ENCODE measurements at regions not wholly inside any gene's neighbourhood (a gene's known extent, or its start where the extent isn't known, plus 50 kb on each side); places are given as distances from the start of the nearest gene placed in this dataset.
"Not testable (repeated sequence)": the region's sequence is repeated elsewhere in the genome, so short reads cannot be mapped to it uniquely, and the experiment has no call there.

DNA sequence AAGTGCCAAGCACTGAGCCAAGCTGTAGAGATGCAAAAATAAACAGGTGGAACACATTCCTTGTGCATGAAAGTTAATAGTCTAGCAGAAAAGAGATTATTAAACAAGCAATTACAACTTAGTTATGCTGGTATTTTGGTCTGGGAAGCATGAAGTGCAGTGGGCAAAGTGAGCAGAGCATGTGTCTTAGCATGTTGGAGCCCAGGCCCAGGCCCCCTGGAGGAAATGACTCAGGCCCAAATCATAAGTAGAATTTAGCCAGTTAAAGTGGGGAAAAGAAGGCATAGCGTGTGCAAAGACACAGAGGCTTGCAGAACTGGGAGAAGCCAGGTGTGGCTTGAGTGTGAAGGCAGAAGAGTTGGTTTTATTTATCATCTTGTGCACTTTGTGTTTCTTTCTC is 163.8 kb upstream of the ATP11B start:
- no peak for DNase-seq (ENCODE audit: low spot score)

DNA sequence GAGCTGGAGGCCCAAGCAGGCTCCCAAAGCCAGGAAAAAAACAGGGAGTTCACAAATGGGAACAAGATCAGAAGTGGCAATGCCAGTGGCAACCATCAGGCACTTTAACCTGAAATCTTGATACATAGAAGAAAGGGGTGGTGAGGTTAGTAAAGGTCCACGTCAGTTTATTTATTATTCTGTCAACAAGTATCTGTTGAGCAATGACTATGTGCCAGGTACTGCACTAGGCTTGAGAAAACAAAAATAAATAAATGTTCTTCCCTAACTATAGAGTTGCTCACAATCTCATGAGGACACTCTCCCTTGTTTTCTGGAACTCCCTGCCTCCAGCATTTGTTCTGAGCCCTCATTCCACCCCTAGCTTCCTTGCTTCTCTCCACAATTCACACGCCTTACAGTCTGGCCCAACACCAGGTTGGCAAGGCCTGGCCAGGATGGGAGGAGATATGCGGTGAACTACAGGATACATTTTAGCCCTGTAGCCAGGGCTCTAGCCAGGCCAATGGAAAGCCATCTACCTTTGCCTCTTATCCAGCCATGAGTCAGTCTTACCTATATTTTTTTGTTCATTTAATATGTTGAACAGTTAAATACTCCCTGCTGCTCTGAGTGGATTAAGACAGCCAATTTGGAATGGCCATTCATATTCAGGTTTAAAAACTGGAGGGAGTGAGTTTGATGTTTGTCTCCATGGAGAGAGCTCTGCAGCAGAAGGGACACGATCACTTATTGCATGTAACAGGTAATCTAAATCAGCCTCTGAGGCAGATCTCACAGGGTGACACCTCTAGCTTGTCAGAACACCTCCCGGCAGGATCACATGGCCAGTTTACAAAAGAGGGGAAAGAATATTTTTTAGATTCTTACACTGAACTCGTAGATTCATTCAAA is 161.9 kb upstream of the ATP11B start:
- DNase-seq (ENCODE audit: low spot score), result no peak

DNA sequence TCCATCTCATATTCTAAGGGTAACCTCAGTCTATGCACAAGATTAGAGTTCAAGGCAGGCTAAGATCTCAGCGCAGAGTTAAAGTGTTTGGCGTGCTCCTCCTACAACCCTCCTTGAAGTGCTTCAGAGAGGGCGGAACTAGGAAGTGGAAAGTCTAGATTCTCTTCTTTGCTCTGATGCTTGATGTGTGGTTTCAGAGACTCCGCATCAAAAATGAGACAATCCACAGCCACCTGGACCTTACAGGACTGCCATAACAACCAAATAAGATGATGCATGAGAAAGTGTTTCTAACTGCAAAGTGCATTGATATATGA is 161.3 kb upstream of the ATP11B start:
- DNase-seq (ENCODE audit: low spot score), result no peak

DNA sequence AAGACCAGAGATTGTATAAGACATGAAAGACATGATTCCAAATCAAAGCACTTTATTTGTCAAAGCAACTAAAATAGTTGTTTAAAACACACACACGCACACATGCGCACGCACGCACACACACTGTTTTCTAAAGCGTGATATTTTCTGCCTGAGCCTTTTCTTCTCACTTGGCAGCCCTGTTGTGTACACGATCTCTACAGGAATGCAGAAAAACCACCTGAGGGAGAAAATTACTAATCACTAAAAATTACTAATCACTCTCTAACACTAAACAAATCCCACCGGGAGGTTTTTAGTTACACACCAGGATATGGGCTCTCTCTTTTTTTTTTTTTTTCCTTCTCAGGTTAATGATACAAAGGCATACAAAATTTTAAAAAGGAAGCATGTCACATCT is 160.1 kb upstream of the ATP11B start:
- no peak for DNase-seq (ENCODE audit: low spot score)

DNA sequence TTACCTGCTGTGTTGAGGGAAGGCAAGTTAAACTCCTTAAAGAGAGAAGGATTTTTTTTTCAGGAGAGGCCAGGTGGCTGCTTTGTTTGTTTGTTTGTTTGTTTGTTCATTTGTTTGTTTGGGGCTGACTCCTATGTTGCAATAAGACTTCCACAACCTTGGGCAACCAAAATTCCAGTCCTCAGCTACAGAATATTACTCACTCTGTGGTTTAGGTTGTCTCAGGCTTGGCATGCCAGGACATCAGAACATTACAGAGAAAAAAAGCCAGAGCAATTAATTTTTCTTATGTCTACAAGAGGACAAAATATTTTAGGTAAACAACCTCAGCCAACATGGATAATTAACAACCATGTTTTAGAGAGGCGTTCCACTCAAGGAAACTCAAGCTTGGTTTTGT is 156.7 kb upstream of the ATP11B start:
- no peak for DNase-seq (ENCODE audit: low spot score)

DNA sequence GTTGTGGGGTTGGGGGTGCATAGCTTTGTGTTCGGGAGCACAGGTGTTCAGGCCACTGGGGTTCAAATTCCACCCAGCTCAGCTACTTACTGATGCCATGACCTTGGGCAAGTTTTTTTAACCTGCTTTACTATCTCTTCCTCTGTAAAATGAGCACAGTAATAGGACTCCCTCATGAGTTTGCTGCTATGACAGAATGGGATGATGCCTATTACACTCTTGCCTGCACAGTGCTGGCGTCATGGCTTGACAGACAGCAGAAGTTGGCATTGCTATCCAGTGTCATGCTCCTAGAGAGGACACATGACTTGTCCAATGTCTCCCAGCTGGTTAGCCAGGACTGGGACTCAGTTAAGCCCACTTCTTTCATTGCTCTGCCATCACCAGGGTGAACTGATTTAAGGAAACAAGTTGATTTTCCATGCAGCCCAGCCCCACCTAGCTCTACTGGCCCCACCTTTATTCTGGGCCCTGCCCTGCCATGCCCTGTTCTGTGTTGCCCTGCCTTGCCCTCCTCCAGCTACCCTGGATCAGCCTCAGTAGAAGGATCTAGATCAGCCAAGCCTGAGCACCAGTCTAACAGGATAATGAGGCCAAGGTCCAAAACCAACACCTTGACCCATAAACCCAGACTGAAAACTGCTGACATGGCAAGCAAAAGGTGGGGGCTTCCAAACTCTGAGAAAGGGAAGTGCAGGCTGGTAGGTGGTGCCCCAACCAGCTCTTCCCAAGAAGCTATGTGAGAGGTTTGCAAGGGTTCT is 155.8 kb upstream of the ATP11B start:
- no peak for DNase-seq (ENCODE audit: low spot score)

DNA sequence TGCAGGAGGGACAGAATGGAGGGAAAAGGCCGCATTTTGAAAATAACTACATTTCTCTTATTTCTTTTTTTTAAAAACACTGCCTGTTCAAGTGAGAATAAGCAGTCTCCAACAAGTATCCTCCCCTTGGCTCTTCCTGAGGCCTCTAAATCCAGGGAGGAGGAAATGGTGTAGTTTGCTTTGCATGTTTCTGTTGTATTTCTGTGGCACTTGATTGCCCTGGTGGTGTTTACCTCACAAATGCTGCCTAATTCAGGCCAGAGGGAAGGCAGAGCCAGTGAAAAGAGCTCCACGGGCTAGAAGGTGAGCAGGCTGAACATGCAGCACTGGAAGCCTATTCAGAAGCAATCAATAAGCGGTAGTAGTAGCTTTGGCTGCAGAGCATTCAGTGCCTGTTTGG is 149.3 kb upstream of the ATP11B start:
- DNase-seq (ENCODE audit: low spot score), result no peak

DNA sequence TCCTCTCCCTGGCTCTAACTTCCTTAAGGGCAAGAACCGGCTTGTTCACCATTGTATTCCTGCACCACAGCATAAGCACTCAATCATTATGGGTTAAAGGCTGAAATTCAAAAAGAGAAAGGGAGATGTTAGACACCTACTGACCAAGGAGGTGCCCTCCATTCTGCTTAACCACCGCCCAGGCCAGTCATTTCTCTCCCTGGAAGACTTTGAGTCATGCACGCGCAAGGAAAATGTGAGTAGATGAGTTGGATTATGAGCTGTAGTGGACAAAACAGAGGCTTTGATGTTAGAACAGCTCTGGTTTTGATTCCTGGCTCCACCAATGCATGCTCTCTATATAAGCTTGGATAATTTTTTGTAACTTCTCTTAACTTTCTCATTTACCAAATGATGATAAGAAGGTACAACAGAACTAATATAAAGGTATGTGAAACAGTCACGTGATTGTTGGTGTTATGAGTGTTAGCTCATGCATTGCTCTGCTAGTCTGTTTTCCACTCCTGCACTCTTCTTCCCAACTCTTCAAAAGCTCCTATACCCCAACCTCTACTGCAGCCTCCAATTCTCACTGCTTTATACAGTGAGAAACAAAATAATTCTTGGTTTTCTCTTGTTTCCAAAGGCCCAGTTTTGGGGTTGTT is 148.4 kb upstream of the ATP11B start:
- no peak for DNase-seq (ENCODE audit: low spot score)

DNA sequence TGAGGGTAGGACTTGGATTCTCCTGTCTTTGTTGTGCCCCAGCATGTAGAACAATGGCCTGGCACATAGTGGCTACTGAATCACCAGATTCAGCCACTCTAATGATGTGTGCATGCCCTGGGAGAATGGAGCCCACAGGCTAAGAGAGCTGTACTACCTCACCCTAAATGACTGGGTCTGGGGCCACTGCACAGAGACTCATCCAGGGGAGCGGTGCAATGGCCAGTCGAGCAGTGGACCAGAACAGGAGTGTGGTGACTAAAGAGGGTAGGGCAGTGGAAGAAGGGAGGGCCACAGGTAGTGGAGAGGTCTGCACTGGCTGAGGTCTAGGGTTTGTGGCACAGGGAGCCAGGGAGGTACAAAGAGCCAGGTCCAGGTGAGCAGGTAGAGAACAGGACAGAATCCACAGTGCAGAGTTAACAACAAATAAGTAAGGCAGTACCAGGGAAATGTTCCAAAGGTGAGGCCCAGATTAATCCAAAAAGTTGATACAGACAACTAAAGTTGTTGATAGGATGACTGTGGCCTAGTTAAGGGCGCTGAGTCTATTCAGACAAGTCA is 142.7 kb upstream of the ATP11B start:
- no peak for DNase-seq (ENCODE audit: low spot score)

DNA sequence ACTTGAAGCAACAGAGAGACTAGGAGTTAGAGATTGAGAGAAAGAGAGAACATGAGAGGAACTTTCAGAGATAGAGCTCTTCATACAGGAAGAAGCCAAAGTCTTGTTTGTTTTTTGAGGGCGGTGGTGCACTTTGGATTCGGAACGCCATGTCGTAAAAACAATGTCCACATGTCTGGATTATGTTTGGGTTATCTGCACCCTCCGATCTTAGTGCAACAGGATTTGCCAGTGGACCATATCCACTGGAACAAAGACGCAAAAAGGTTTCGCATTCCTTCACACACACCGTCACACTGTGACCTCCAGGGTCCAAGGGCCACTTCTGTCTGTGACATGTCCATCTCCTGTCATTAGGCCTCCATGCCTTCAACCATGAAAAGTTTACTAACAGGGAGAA is 141.8 kb upstream of the ATP11B start:
- DNase-seq (ENCODE audit: low spot score), result no peak

DNA sequence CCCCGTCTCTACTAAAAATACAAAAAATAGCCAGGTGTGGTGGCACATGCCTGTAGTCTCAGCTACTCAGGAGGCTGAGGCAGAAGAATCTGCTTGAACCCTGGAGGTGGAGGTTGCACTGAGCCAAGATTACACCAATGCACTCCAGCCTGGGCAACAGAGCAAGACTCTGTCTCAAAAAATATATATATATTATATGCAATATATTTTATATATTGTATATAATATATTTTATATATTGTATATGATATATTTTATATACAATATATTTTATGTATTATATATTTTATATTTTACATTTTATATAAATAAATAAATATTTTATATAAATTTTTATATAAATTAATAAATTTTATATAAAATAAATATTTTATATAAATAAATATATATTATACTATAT is 140.2 kb upstream of the ATP11B start:
- DNase-seq (ENCODE audit: low spot score), result not testable (repeated sequence)

DNA sequence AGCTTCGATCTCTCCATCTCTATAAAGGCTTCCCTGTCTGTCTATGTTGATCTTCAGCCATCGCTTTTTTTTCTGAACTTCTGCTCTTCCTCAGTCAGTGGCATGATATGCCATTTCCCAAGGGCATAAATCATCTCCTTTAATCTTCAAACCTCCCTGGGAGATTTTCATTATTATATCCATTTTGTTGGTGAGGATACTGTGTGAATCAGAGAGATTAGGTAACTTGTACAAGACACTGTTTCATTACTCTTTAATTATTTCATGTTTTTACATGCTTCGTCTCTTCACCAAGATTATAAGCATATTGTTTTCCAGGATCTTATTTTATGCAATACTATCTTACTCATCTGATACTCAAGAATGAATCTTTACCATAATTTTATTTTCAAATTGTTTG is 124.8 kb upstream of the ATP11B start:
- DNase-seq (ENCODE audit: low spot score), result no peak

DNA sequence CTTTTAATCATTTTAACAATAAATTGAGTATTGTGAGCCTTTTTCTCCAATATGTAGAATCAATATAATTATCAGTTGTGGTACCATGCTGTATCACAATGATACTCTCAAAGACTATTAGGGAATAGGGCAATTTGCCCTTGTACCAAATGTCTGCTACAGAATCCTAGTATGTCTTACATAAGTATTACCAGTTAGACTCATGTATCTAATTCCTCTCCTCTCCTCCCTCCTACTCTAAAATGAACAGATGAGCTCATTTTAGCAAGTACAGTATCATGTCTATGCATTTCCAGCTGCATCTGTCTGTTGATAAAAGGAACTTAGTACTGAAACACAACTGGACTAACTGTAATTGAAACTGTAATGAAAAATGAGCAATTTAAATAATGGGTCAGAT is 124.3 kb upstream of the ATP11B start:
- DNase-seq (ENCODE audit: low spot score), result no peak

DNA sequence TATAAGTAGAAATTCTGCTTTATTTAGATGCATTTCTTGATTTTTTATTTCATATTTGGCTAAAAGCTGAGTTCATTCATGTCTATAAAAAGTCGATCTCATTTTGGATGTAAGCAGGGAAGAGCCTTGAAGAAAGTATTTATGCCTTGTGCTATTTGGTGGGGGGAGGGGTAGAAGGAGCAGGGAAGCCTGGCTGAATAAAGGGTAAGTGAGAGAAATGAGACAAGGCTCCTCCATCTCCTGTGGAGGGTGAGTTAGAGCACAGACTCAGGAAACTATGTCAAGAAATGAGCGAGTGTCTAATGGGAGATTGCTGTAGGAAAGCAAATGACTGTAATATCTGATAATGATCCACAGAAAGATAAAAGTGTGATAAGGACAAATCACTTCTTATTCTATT is 121.8 kb upstream of the ATP11B start:
- DNase-seq (ENCODE audit: low spot score), result no peak

DNA sequence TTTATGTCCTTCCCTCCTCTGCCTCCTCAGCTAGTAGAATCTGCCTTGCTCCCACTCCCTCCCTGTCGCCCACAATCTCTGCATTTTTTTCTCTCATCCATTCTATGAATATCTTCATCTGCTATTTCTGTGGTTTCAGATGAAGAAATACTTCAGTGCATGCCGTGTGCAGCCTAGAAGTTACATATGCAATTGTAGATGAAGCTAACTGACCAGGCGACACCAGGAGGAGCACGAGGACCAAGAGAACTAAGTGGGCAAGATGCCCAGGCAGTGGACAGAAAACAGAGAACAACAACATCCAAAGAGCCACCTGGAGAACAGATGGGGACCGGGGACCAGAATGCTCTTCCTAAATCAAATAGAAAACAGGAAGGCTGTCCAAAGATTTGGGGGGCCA is 121.4 kb upstream of the ATP11B start:
- no peak for DNase-seq (ENCODE audit: low spot score)

DNA sequence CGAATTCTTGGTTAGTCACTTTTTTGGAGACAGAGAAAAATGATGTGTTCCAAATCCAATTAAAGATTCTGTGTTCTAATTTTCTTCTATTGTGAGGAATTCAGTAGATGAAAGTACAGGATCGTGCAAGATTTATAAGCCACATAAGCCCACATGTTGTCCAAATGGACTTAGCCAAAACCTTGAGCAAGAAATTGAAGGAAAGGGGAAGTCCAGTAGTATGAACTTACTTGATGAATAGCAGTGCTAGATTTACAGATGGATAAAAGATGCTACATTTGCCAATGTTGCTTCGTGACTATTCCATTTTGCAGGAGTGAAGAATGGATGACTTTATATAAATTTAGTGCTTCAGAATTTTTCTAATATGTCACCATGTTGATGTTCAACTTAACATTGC is 120.0 kb upstream of the ATP11B start:
- no peak for DNase-seq (ENCODE audit: low spot score)

DNA sequence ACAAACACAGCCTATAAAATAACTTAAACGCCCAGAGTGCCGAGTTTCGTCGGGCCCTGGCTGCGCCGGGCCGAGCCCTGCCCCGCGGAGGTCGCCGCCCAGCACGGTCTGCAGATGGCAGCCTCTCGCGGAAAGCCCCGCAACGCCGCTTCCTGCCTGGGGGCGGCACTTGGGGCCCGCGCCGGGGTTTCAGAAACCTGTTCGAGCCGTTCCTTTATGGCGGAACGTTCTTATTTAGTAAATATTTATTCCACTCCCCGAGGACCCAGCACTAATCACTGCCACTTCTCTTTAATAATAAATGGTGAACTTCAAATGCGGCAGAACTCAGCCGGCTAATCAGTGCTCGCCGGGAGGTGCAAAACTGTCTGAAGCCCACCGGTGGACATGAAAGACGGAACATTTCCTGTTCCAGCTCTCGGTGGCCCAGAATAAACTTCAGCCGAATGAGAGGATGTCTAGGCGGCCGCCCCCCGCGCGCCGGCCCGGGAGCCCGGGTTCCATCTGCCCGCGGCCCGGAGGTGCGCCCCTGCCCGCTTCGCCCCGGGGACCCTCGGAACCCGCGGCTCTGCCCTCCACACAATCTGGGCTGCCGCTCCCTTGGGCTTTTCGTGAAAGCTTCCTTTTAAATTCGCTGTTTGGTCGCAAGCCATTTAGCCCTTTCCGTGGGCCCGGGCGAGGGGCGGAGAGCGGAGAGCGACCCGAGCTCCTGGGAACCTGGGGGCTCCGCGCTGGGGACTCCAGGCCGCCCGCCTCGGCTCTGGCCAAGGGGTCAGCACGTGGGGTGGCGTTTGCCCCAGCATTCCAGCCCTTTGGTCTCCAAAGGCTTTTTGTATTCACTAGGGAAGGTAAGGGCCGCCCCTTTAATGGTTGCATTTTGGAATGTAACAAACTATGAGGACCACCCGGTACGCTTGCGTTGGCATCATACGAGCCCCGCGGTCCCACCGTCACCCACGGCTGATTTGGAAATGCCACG is 110.8 kb upstream of the ATP11B start:
- peak; percentile 88 for DNase-seq (ENCODE audit: low spot score)

DNA sequence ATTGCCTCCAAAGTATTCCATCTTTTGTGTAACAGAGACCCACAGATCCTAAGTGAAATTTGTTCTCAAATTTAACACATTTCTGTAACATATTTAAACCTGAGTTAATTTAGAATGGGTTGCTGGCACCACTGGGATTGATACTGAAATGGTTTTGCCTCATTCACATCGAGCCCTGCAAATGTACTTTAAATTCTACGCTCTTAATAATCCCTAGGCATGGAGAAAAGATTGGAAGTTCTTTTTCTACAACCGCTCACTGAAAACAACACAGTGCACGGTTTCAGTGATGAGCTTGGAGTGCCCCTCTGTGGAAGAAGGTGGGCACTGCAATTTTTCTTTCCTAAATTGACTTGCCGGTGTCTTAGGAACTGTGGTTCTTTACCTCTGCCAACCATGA is 109.9 kb upstream of the ATP11B start:
- DNase-seq (ENCODE audit: low spot score), result peak; percentile 80

DNA sequence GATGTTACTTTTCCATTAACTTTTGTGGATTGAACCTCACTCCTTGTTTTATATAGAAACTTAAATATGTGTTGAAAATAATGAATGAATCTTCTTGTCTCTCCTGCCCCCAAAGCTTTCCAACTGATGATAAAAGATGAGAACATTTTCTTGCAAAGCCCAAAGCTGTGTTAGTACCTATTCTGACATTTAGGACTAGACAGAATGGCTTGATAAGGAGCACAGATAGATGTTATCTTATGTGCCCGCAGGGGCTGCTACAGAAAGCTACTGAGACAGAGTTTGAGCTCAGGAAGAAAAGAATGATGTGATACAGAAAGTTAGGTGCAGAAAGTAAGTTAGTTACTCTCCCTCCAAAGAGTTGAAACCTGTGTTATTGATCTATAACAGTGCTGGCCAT is 109.4 kb upstream of the ATP11B start:
- no peak for DNase-seq (ENCODE audit: low spot score)

DNA sequence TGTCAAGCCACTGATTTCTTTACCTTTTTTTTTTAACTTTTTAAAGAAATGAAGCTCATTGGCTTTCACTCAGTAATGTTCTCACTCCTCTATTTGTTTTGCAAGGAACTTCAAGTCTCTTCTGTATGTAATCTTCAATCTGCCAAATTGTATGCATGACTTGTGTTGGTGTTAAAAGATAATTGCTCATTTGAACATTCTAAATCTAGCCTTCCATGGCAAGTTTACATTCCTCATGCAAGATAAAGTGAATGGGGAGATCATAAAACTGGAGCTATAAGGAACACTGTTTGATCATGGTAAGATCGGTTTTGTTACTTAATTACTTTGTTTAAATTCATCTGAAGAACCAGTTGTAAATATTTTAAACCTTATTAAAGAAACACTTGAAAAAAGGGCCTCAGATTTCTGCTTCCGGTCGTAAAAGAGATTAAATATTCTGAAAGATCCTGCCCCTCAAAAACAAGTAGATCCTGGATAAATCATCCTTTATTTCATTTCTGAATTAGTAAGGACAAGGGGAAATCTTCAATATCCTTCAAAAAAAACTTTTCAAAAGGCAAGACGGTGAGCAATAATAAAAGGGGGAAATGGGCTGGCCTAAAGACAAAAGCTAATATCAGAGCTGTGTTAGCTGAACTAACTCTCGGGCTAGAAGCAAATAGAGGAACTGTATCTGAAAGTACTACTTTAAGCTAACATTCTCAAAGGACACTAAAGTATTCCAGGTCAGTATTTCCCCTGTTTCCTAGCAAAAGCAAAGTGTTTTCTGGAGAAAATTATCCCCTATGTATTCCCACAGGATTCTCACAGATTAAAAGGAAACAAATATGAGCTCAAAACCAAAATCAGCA is 107.0 kb upstream of the ATP11B start:
- no peak for DNase-seq (ENCODE audit: low spot score)

DNA sequence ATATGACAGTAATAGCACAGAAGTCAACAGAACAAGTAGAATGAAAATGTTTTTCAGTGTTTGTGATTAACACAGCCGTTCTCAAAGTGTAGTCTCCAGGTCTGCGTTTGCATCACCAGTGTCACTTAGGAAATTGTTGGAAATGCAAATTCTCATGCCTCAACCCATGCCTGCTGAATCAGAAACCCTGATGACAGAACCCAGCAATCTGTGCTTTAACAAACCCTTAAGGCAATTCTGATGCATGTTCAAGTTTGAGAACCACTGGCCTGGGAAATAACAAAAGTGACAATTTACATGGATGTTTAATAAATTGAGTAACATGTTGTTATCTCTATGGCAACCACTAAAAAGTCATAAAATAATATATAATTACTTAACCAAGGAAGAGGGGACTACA is 103.1 kb upstream of the ATP11B start:
- no peak for DNase-seq (ENCODE audit: low spot score)
